Tibial artery (tissue), 4 donors: ENCODE measurements at regions not wholly inside any gene's neighbourhood (a gene's known extent, or its start where the extent isn't known, plus 50 kb on each side); places are given as distances from the start of the nearest gene placed in this dataset.
"Not testable (repeated sequence)": the region's sequence is repeated elsewhere in the genome, so short reads cannot be mapped to it uniquely, and the experiment has no call there.

Experiments
- DNase-seq, 2 donors: peaks; one replicate each; pipeline ENCODE4 v3.0.0-alpha.2; 2019
- H3K27ac ChIP-seq, 2 donors: fragments of 200-600 bp; sonication (generic) in 1 of 2; 1 replicate in 1 of 2; 2 replicates in 1 of 2; pipeline ENCODE4 v1.5.1; 2018 to 2019; ENCODE audit warnings: mild to moderate bottlenecking in 1 of 2
- H3K27me3 ChIP-seq, 2 donors: fragments of 200-600 bp; sonication (generic) in 1 of 2; one replicate each; pipeline versions ENCODE4 v1.5.1 to v1.6.0; 2016 to 2019
- H3K36me3 ChIP-seq, 3 donors: fragments of 200-600 bp; sonication (generic) in 2 of 3; one replicate each; pipeline ENCODE4 v1.5.1; 2016 to 2019; ENCODE audit warnings: mild to moderate bottlenecking in 2 of 3
- H3K4me1 ChIP-seq, 4 donors: fragments of 200-600 bp; sonication (generic) in 2 of 4; 1 replicate in 3 of 4; 2 replicates in 1 of 4; pipeline ENCODE4 v1.5.1; 2016 to 2019
- H3K4me3 ChIP-seq, 2 donors: fragments of 200-600 bp; sonication (generic) in 1 of 2; 1 replicate in 1 of 2; 2 replicates in 1 of 2; pipeline ENCODE4 v1.5.1; 2018 to 2019; ENCODE audit warnings: mild to moderate bottlenecking in 2 of 2
- H3K9me3 ChIP-seq, 3 donors: fragments of 200-600 bp; sonication (generic) in 1 of 3; one replicate each; pipeline ENCODE4 v1.5.1; 2016 to 2019
- CTCF ChIP-seq, 2 experiments: fragments of 200-600 bp in 1 of 2; fragments of 450-650 bp in 1 of 2; IDR thresholded peaks; one replicate each; pipeline ENCODE4 v1.5.1; 2017 to 2019; ENCODE audit warnings: antibody characterized with exemption in 2 of 2, mild to moderate bottlenecking in 1 of 2, moderate library complexity in 1 of 2
- intact Hi-C: fragments of 100-400 bp; cut with DNase I; formaldehyde crosslinking; loops from one replicate; pipeline ENCODE4 v1.15.0; 2023; ENCODE audit warnings: low total_unique reads

- Histone ChIP-seq H3K4me1 (no peaks in the 10 kb centered on the region), H3K4me3 (no peak overlapping the region), H3K27me3 (no peaks in the 10 kb centered on the region), H3K27ac (no peak overlapping the region), H3K9me3 (no peaks in the 10 kb centered on the region), H3K36me3 (no peaks in the 10 kb centered on the region)
- no peak for TF ChIP-seq CTCF (IDR thresholded peaks at IDR 0.05)
- no peak for DNase-seq
- intact Hi-C loops, result no loop called here
These were observed 103.5 kb downstream of the LSMEM1 start for GRCh38 chr7:112584290-112584689.

- intact Hi-C loops, result no loop called here
- Histone ChIP-seq H3K4me3 (no peak overlapping the region), H3K36me3 (no peaks in the 10 kb centered on the region), H3K27me3 (no peaks in the 10 kb centered on the region), H3K27ac (no peak overlapping the region), H3K4me1 (no peaks in the 10 kb centered on the region), H3K9me3 (no peaks in the 10 kb centered on the region)
- no peak for DNase-seq
- no peak for TF ChIP-seq CTCF (IDR thresholded peaks at IDR 0.05)
These were observed 106.7 kb downstream of the LSMEM1 start for GRCh38 chr7:112587504-112587903.

- H3K9me3 ChIP-seq, H3K27me3 ChIP-seq, H3K27ac ChIP-seq, DNase-seq, intact Hi-C loops, H3K4me1 ChIP-seq, H3K4me3 ChIP-seq, H3K36me3 ChIP-seq: not testable (repeated sequence)
These were observed 111.9 kb downstream of the LSMEM1 start for GRCh38 chr7:112592565-112593263.

- H3K36me3 ChIP-seq, result no peaks in the 10 kb centered on the region
- DNase-seq, result no peak
- no peak overlapping the region for H3K27ac ChIP-seq
- no peak for TF ChIP-seq CTCF (IDR thresholded peaks at IDR 0.05)
- intact Hi-C loops, result no loop called here
- no peak overlapping the region for H3K4me3 ChIP-seq
- no peaks in the 10 kb centered on the region for H3K4me1 ChIP-seq
- H3K9me3 ChIP-seq, result no peaks in the 10 kb centered on the region
- no peaks in the 10 kb centered on the region for H3K27me3 ChIP-seq
These were observed 113.6 kb downstream of the LSMEM1 start for GRCh38 chr7:112594397-112594796.

- no peaks in the 10 kb centered on the region for H3K27me3 ChIP-seq
- no peak overlapping the region for H3K27ac ChIP-seq
- H3K9me3 ChIP-seq, result no peaks in the 10 kb centered on the region
- H3K4me3 ChIP-seq, result no peak overlapping the region
- TF ChIP-seq CTCF (IDR thresholded peaks at IDR 0.05), result no peak
- intact Hi-C loops, result no loop called here
- no peak for DNase-seq
- no peaks in the 10 kb centered on the region for H3K4me1 ChIP-seq
- H3K36me3 ChIP-seq, result no peaks in the 10 kb centered on the region
These were observed 115.5 kb downstream of the LSMEM1 start for GRCh38 chr7:112596260-112596659.

- no peak for DNase-seq
- H3K27ac ChIP-seq, result no peak overlapping the region
- no peak overlapping the region for H3K4me3 ChIP-seq
- H3K27me3 ChIP-seq, result no peaks in the 10 kb centered on the region
- H3K36me3 ChIP-seq, result no peaks in the 10 kb centered on the region
- intact Hi-C loops, result no loop called here
- H3K4me1 ChIP-seq, result no peaks in the 10 kb centered on the region
- H3K9me3 ChIP-seq, result no peaks in the 10 kb centered on the region
- TF ChIP-seq CTCF (IDR thresholded peaks at IDR 0.05), result no peak
These were observed 116.2 kb downstream of the LSMEM1 start for GRCh38 chr7:112596981-112597380.
